GM23338 (cell line): ENCODE measurements at regions not wholly inside any gene's neighbourhood (a gene's known extent, or its start where the extent isn't known, plus 50 kb on each side); places are given as distances from the start of the nearest gene placed in this dataset.
"Not testable (repeated sequence)": the region's sequence is repeated elsewhere in the genome, so short reads cannot be mapped to it uniquely, and the experiment has no call there.

ENCODE experiments used
- TF ChIP-seq, protein P1 (sequence below): IDR thresholded peaks from one replicate; pipeline ENCODE4 v1.6.1; 2018; ENCODE audit warnings: antibody characterized with exemption; ENCODE audit not compliant: unreplicated experiment
- TF ChIP-seq, protein P2 (sequence below), 2 experiments: fragments of 200-600 bp in 1 of 2; sonication (generic) in 1 of 2; conservative IDR thresholded peaks; 2 replicates each; pipeline versions ENCODE4 v1.5.1 to v1.6.1; 2016 to 2017; ENCODE audit warnings: antibody characterized with exemption in 2 of 2, low read depth in 2 of 2, mild to moderate bottlenecking in 2 of 2, moderate library complexity in 1 of 2

DNA sequence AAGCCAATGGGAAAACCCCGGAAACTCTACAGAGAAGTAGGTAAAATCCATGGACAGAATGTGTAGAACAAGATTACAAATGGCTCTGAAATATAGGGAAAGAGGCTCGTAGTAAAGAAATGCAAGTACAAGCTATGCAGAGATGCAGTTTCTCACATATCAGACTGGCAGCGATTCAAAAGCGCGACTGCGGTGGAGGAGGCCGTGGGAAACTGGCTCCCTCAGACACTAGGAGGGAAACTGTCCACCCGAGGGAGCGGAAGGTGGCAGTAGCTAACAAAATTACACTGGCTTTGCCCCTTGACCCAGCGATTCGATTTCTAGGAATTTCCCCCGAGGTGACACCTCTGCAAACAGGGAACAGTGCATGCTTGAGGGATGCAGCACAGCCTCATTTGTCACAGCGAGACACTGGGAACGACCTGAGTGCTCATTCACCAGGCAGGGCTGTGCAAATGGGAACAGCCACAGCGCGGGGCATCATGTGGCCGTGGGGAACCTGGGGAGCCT, 349.3 kb downstream of the CNTNAP3B start:
- TF ChIP-seq, protein P1, sequence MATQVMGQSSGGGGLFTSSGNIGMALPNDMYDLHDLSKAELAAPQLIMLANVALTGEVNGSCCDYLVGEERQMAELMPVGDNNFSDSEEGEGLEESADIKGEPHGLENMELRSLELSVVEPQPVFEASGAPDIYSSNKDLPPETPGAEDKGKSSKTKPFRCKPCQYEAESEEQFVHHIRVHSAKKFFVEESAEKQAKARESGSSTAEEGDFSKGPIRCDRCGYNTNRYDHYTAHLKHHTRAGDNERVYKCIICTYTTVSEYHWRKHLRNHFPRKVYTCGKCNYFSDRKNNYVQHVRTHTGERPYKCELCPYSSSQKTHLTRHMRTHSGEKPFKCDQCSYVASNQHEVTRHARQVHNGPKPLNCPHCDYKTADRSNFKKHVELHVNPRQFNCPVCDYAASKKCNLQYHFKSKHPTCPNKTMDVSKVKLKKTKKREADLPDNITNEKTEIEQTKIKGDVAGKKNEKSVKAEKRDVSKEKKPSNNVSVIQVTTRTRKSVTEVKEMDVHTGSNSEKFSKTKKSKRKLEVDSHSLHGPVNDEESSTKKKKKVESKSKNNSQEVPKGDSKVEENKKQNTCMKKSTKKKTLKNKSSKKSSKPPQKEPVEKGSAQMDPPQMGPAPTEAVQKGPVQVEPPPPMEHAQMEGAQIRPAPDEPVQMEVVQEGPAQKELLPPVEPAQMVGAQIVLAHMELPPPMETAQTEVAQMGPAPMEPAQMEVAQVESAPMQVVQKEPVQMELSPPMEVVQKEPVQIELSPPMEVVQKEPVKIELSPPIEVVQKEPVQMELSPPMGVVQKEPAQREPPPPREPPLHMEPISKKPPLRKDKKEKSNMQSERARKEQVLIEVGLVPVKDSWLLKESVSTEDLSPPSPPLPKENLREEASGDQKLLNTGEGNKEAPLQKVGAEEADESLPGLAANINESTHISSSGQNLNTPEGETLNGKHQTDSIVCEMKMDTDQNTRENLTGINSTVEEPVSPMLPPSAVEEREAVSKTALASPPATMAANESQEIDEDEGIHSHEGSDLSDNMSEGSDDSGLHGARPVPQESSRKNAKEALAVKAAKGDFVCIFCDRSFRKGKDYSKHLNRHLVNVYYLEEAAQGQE = not testable (repeated sequence)
- TF ChIP-seq, protein P2, sequence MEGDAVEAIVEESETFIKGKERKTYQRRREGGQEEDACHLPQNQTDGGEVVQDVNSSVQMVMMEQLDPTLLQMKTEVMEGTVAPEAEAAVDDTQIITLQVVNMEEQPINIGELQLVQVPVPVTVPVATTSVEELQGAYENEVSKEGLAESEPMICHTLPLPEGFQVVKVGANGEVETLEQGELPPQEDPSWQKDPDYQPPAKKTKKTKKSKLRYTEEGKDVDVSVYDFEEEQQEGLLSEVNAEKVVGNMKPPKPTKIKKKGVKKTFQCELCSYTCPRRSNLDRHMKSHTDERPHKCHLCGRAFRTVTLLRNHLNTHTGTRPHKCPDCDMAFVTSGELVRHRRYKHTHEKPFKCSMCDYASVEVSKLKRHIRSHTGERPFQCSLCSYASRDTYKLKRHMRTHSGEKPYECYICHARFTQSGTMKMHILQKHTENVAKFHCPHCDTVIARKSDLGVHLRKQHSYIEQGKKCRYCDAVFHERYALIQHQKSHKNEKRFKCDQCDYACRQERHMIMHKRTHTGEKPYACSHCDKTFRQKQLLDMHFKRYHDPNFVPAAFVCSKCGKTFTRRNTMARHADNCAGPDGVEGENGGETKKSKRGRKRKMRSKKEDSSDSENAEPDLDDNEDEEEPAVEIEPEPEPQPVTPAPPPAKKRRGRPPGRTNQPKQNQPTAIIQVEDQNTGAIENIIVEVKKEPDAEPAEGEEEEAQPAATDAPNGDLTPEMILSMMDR (conservative IDR thresholded peaks at IDR 0.05; ENCODE audit: low read depth in 2 of 2) = not testable (repeated sequence)
